ENCODE measurements at regions not wholly inside any gene's neighbourhood (a gene's known extent, or its start where the extent isn't known, plus 50 kb on each side); places are given as distances from the start of the nearest gene placed in this dataset.

GRCh38 chr11:109785714-109786113, 307.5 kb upstream of the ZC3H12C start:
- H3K9me3 Mint-ChIP-seq: no peaks in the 10 kb centered on the region
- no peaks in the 10 kb centered on the region for H3K27me3 Mint-ChIP-seq
- no peaks in the 10 kb centered on the region for H3K36me3 Mint-ChIP-seq (ENCODE audit: insufficient read depth)
- ATAC-seq (replicated peaks) (no peak), DNase-seq (no peak)
- H3K27ac Mint-ChIP-seq: no peak overlapping the region
- H3K4me1 Mint-ChIP-seq (ENCODE audit: low read depth in 2 of 2): no peaks in the 10 kb centered on the region
- no peak overlapping the region for H3K4me3 Mint-ChIP-seq

GRCh38 chr11:109788948-109789490, 304.2 kb upstream of the ZC3H12C start:
- Mint-ChIP-seq H3K9me3 (no peaks in the 10 kb centered on the region), H3K36me3 (ENCODE audit: insufficient read depth) (no peaks in the 10 kb centered on the region), H3K27me3 (no peaks in the 10 kb centered on the region), H3K4me3 (no peak overlapping the region), H3K4me1 (ENCODE audit: low read depth in 2 of 2) (no peaks in the 10 kb centered on the region), H3K27ac (no peak overlapping the region)
- DNase-seq (no peak), ATAC-seq (replicated peaks) (no peak)

- H3K27me3 Mint-ChIP-seq: no peaks in the 10 kb centered on the region
- no peaks in the 10 kb centered on the region for H3K9me3 Mint-ChIP-seq
- H3K27ac Mint-ChIP-seq: no peak overlapping the region
- H3K4me1 Mint-ChIP-seq (ENCODE audit: low read depth in 2 of 2): no peaks in the 10 kb centered on the region
- H3K4me3 Mint-ChIP-seq: no peak overlapping the region
- no peak for DNase-seq
- no peaks in the 10 kb centered on the region for H3K36me3 Mint-ChIP-seq (ENCODE audit: insufficient read depth)
- ATAC-seq (replicated peaks): no peak
Observed at GRCh38 chr11:109789901-109790300, 303.3 kb upstream of the ZC3H12C start.

GRCh38 chr11:109791337-109791736, 301.9 kb upstream of the ZC3H12C start:
- Mint-ChIP-seq H3K4me1 (ENCODE audit: low read depth in 2 of 2) (no peaks in the 10 kb centered on the region), H3K27me3 (no peaks in the 10 kb centered on the region), H3K9me3 (no peaks in the 10 kb centered on the region), H3K4me3 (no peak overlapping the region), H3K27ac (no peak overlapping the region), H3K36me3 (ENCODE audit: insufficient read depth) (no peaks in the 10 kb centered on the region)
- no peak for ATAC-seq (replicated peaks)
- no peak for DNase-seq

- Mint-ChIP-seq H3K36me3 (ENCODE audit: insufficient read depth) (no peaks in the 10 kb centered on the region), H3K4me3 (no peak overlapping the region), H3K27me3 (no peaks in the 10 kb centered on the region), H3K4me1 (ENCODE audit: low read depth in 2 of 2) (no peaks in the 10 kb centered on the region), H3K9me3 (no peaks in the 10 kb centered on the region), H3K27ac (no peak overlapping the region)
- DNase-seq (no peak), ATAC-seq (replicated peaks) (no peak)
Observed at GRCh38 chr11:109794501-109794900, 298.7 kb upstream of the ZC3H12C start.

GRCh38 chr11:109795234-109795633, 298.0 kb upstream of the ZC3H12C start:
- Mint-ChIP-seq H3K36me3 (ENCODE audit: insufficient read depth) (no peaks in the 10 kb centered on the region), H3K27me3 (no peaks in the 10 kb centered on the region), H3K4me3 (no peak overlapping the region), H3K4me1 (ENCODE audit: low read depth in 2 of 2) (no peaks in the 10 kb centered on the region), H3K9me3 (no peaks in the 10 kb centered on the region), H3K27ac (no peak overlapping the region)
- DNase-seq (no peak), ATAC-seq (replicated peaks) (no peak)

- H3K4me3 Mint-ChIP-seq: no peak overlapping the region
- no peaks in the 10 kb centered on the region for H3K27me3 Mint-ChIP-seq
- no peak for ATAC-seq (replicated peaks)
- no peak for DNase-seq
- no peaks in the 10 kb centered on the region for H3K4me1 Mint-ChIP-seq (ENCODE audit: low read depth in 2 of 2)
- no peaks in the 10 kb centered on the region for H3K9me3 Mint-ChIP-seq
- no peak overlapping the region for H3K27ac Mint-ChIP-seq
- no peaks in the 10 kb centered on the region for H3K36me3 Mint-ChIP-seq (ENCODE audit: insufficient read depth)
Observed at GRCh38 chr11:109796253-109796652, 296.9 kb upstream of the ZC3H12C start.

GRCh38 chr11:109798521-109798920, 294.7 kb upstream of the ZC3H12C start:
- ATAC-seq (replicated peaks) (no peak), DNase-seq (no peak)
- Mint-ChIP-seq H3K27me3 (no peaks in the 10 kb centered on the region), H3K9me3 (no peaks in the 10 kb centered on the region), H3K27ac (no peak overlapping the region), H3K36me3 (ENCODE audit: insufficient read depth) (no peaks in the 10 kb centered on the region), H3K4me1 (ENCODE audit: low read depth in 2 of 2) (no peaks in the 10 kb centered on the region), H3K4me3 (no peak overlapping the region)

- H3K4me3 Mint-ChIP-seq: no peak overlapping the region
Observed at GRCh38 chr11:109799604-109800003, 293.6 kb upstream of the ZC3H12C start.

GRCh38 chr11:109804911-109805310, 288.3 kb upstream of the ZC3H12C start:
- Mint-ChIP-seq H3K9me3 (peaks cover 5 to 13% of the 10 kb centered on the region in 2 donors), H3K4me3 (no peak overlapping the region), H3K27ac (no peak overlapping the region), H3K36me3 (ENCODE audit: insufficient read depth) (no peaks in the 10 kb centered on the region), H3K4me1 (ENCODE audit: low read depth in 2 of 2) (peaks cover 0 to 2% of the 10 kb centered on the region in 2 donors), H3K27me3 (no peaks in the 10 kb centered on the region)
- no peak for DNase-seq
- no peak for ATAC-seq (replicated peaks)

More at GRCh38 chr11:109799604-109800003, 293.6 kb upstream of the ZC3H12C start:
- ATAC-seq (replicated peaks) (no peak), DNase-seq (no peak)
- no peak overlapping the region for H3K27ac Mint-ChIP-seq
- no peaks in the 10 kb centered on the region for H3K36me3 Mint-ChIP-seq (ENCODE audit: insufficient read depth)
- no peaks in the 10 kb centered on the region for H3K27me3 Mint-ChIP-seq
- H3K9me3 Mint-ChIP-seq: peaks cover 0 to under 1% of the 10 kb centered on the region in 2 donors
- no peaks in the 10 kb centered on the region for H3K4me1 Mint-ChIP-seq (ENCODE audit: low read depth in 2 of 2)

- DNase-seq: no peak
- Mint-ChIP-seq H3K27me3 (no peaks in the 10 kb centered on the region), H3K36me3 (ENCODE audit: insufficient read depth) (no peaks in the 10 kb centered on the region), H3K9me3 (peaks cover 6 to 16% of the 10 kb centered on the region in 2 donors), H3K4me1 (ENCODE audit: low read depth in 2 of 2) (peaks cover 0 to 2% of the 10 kb centered on the region in 2 donors), H3K4me3 (no peak overlapping the region), H3K27ac (no peak overlapping the region)
- ATAC-seq (replicated peaks): no peak
Observed at GRCh38 chr11:109806205-109806604, 287.0 kb upstream of the ZC3H12C start.

- Mint-ChIP-seq H3K36me3 (ENCODE audit: insufficient read depth) (no peaks in the 10 kb centered on the region), H3K4me3 (no peak overlapping the region), H3K27ac (no peak overlapping the region), H3K4me1 (ENCODE audit: low read depth in 2 of 2) (peaks cover 0 to 2% of the 10 kb centered on the region in 2 donors), H3K9me3 (peaks cover 8 to 18% of the 10 kb centered on the region in 2 donors), H3K27me3 (no peaks in the 10 kb centered on the region)
- DNase-seq (no peak), ATAC-seq (replicated peaks) (no peak)
Observed at GRCh38 chr11:109808569-109808968, 284.6 kb upstream of the ZC3H12C start.

GRCh38 chr11:109814824-109815223, 278.4 kb upstream of the ZC3H12C start:
- H3K36me3 Mint-ChIP-seq (ENCODE audit: insufficient read depth): no peaks in the 10 kb centered on the region
- H3K4me1 Mint-ChIP-seq (ENCODE audit: low read depth in 2 of 2): no peaks in the 10 kb centered on the region
- ATAC-seq (replicated peaks): no peak
- H3K4me3 Mint-ChIP-seq: no peak overlapping the region
- no peaks in the 10 kb centered on the region for H3K27me3 Mint-ChIP-seq
- no peak for DNase-seq
- H3K9me3 Mint-ChIP-seq: peaks cover 3 to 6% of the 10 kb centered on the region in 2 donors
- H3K27ac Mint-ChIP-seq: no peak overlapping the region

GRCh38 chr11:109815500-109816150, 277.6 kb upstream of the ZC3H12C start:
- Mint-ChIP-seq H3K4me1 (ENCODE audit: low read depth in 2 of 2) (no peaks in the 10 kb centered on the region), H3K9me3 (peaks cover 3 to 6% of the 10 kb centered on the region in 2 donors)
- no peak for ATAC-seq (replicated peaks)

More at GRCh38 chr11:109815500-109816150, 277.6 kb upstream of the ZC3H12C start:
- no peaks in the 10 kb centered on the region for H3K27me3 Mint-ChIP-seq
- H3K36me3 Mint-ChIP-seq (ENCODE audit: insufficient read depth): no peaks in the 10 kb centered on the region
- no peak for DNase-seq
- H3K4me3 Mint-ChIP-seq: no peak overlapping the region
- H3K27ac Mint-ChIP-seq: no peak overlapping the region
